H1 (cell line): ENCODE measurements at regions not wholly inside any gene's neighbourhood (a gene's known extent, or its start where the extent isn't known, plus 50 kb on each side); places are given as distances from the start of the nearest gene placed in this dataset.

Experiments used
- ATF2 ChIP-seq: IDR thresholded peaks from 2 replicates; pipeline ENCODE4 v1.6.1; 2012; ENCODE audit warnings: low read length, inconsistent platforms
- ATF3 ChIP-seq: IDR thresholded peaks from 2 replicates; pipeline ENCODE4 v1.6.1; 2011; ENCODE audit warnings: low read depth, mild to moderate bottlenecking, low read length; ENCODE audit not compliant: insufficient read depth

- TF ChIP-seq ATF2 (no peak), ATF3 (no peak)
- TF ChIP-seq, all 59 proteins: peak for 0
These were observed 187.8 kb upstream of the STXBP5 start (continued) for GRCh38 chr6:147016440-147016839.
